GM19468 (cell line): ENCODE measurements at regions not wholly inside any gene's neighbourhood (a gene's known extent, or its start where the extent isn't known, plus 50 kb on each side); places are given as distances from the start of the nearest gene placed in this dataset.

ENCODE experiments used
- ATAC-seq: cut with Tn5 transposase; IDR thresholded peaks from one replicate; pipeline ENCODE4 v1.9.1; 2021; ENCODE audit warnings: mild to moderate bottlenecking, moderate library complexity, moderate number of reproducible peaks; ENCODE audit not compliant: unreplicated experiment; ENCODE audit errors: extremely low read depth

DNA sequence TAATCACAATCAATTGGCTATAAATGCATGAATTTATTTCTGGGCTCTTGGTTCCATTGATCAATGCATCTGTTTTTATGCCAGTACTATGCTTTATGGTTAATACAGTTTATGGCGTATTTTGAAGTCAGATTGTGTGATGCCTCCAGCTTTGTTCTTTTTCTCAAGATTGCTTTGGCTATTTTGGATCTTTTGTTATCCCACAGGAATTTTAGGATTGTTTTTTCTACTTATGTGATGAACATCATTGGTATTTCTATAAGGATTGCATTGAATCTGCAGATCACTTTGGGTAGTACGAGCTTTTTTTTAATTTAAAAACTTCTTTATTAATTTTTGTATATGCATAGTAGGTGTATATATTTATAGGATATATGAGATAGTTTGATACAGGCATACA is 338.7 kb upstream of the IGFBP7 start:
- ATAC-seq, result no peak

DNA sequence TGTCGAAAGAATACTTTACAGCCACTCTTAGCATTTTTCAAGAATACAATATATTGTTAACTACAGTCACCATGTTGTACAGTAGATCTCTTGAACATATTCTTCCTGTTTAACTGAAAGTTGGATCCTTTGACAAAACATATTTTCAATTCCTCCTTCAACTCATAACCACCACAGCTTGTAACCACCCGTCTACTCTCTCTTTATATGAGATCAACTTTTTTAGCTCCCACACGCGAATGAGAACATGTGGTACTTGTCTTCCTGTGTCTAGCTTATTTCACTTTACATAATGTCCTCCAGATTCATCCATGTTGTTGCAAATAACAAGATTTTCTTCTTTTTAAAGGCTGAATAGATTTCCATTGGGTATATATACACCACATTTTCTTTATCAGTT is 338.3 kb upstream of the IGFBP7 start:
- ATAC-seq, result no peak

DNA sequence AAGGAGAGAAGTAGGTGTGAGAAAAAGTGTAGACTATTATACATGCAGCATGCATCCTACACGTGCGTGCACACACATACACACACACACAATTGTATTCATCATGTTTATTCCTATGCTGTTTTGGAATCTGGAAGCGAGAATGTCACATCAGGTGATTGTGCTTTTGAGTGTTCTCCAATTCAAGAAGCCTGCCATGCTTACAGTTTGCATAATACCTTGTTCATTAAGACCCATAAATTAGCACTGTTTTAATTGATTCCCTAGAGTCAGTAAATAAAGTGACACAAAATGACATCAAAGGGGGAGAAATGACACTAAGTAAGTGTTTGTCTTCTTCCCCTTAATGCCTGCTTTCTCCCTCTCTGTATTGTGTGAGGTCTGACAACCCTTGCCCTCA is 336.1 kb upstream of the IGFBP7 start:
- no peak for ATAC-seq

DNA sequence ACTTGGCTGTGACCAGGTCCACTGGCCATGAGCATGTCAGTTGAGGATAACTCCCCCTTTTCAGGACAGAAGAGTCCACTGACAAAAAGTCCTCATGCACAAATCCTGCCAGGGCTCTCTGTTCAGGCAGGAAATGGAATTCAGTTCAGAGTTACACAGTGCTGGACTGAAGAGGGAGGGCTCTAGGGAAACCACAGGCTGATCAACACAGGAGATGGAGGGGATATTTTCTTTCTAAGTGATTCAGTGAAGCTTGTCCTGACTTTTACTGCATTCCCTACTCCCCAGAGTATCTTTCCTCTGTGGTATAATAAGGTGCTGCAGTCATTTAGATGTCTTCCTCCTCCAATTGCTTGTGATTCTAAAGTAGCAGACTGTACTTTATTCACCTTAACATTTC is 335.5 kb upstream of the IGFBP7 start:
- ATAC-seq, result no peak

DNA sequence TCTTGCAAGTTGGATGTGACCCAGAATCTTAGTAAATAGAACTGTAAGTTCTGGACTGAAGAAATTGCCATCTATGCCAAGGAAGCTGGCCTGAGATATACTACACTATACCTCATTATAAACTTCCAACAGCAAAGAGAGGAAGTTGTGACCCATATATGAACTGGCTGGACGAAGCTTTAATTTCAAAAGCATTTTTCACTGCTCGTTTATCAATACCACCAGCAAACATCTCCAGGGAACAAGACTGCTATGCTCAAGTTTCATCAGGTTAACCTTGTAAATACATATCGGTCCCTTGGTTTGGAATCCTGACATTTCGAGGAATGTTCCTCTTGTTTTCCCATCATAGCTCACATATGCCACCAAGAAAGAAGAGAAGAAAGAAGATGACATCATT is 334.5 kb upstream of the IGFBP7 start:
- no peak for ATAC-seq

DNA sequence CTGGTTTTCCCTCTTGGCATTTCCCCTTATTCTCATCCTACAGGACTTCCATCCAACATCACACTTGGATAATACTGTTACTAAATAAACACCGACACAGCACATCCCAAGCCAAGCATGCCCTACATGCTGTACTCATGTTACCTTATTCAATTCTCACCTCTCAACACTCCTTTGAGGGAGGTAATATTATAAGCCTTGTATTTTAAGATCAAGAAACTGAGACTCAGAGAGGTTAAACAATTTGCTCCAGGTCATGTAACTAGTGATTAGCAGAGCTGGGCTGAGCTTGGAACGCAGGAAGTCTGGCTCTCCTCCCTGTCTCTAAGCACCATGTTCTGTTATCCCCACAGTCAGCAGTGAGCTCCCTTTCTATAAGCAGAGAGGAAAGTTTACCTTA is 333.6 kb upstream of the IGFBP7 start:
- no peak for ATAC-seq

DNA sequence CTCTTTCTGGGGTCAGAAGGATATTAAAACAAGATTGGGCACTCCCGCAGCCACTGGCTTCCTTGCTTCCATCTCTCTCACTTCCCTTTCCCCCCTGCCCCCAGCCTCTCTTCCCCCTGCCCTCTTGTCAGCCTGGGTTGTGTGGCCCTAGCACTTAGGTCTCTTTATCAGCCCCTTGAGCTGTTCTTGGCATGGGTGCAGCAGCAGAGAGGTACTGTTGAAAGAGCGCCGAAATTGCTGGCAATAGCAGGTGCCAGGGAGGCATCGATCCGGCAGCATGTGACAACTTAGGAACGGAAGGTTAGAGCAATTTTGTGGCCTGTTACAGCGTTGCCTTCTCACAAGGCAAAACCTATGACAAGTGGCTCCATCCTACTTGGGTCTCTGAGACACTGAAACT is 333.1 kb upstream of the IGFBP7 start:
- no peak for ATAC-seq

DNA sequence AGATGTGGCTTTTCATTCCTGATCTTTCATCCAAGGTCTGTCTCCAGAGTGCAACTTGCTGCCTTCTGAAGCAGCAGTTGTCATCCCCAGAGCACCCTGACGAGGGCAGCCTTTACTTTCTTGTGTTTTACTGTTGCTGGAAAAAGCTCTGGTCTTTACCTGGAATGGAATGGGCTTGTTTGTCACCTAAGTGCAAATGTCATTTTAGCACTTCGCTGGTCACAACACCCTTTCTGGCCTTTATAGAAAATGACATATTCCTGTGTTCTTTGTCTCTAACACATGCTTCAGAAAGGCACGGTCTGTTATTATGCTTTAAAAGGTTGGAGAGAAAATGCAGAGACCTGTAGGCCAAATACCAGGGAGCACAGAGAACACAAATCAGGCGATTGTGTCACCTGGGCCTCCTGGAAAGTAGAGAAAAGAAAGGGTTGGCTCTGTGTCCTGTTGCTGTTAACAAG is 332.7 kb upstream of the IGFBP7 start:
- no peak for ATAC-seq

DNA sequence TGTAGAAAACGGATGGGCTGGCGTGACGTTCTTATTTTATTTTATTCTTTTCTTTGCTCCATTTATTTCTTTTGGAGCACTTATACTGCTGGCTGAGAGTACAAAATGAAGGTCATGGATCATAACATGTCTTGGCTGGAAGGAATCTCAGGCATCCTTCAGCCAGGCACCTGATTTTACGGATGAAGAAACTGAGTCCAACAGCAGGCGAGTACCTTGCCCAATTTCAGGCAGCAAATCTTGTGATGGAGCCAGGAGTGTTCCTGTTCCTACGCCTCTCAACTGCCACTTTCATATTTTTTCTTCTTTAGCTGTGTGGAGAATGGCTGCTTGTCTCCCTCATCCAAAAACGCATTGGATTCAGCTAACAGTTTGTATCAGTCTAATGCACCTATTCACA is 332.1 kb upstream of the IGFBP7 start:
- ATAC-seq, result no peak

DNA sequence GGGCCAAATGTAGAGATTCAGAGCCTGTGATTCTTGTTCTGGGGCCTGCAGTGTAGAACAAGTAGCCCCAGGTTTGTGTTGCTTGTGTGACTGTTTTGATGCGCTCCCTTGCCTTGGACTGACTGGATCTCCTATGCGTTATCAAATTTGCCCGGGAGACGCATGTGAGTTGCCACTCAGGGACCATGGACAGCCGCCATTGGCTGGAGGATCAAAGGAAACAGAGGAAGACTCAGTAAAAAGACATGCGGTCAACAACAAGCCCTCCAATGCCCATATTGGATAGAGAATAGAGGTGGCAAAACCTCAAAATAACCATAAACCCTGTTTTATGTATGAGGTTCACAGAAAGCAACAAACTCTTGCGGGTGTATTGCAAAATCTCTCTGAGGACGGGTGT is 327.5 kb upstream of the IGFBP7 start:
- ATAC-seq, result no peak

DNA sequence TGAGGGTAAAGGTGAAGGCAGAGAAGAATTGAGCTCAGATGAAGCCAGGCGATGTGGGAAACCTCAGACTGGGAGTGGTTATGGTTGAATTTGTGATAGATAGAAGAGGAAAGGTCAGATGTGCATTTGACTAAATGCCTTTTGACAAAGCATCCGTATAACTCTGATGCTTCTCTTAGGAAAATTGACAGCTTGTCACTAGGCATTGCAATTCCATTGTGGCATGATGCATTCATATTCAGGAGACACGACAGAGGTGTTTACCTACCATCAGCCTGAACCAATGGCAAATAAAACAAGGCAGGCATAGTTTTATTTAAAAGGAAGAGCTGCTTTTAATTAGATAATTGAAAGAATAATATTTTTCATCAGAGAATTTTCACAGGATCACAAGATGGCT is 325.1 kb upstream of the IGFBP7 start:
- no peak for ATAC-seq

DNA sequence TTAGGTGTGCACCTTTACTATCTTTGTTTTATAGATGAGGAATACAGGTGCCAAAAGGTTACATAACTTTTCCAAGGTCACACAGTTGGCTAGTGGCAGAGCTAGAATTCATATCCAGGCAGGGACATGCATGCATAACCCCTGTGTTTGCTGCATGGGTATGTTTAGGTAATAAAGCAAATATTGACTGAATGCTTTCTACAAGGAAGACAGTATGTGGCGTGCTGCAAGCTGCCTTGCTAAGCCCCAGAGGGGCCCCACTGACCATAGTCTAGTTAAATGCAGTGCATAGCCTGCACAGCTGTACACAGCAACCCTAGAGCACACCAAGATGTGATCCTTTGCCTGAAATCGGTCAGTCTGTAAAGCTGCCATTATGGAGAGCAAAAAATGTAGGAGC is 320.5 kb upstream of the IGFBP7 start:
- ATAC-seq, result no peak

DNA sequence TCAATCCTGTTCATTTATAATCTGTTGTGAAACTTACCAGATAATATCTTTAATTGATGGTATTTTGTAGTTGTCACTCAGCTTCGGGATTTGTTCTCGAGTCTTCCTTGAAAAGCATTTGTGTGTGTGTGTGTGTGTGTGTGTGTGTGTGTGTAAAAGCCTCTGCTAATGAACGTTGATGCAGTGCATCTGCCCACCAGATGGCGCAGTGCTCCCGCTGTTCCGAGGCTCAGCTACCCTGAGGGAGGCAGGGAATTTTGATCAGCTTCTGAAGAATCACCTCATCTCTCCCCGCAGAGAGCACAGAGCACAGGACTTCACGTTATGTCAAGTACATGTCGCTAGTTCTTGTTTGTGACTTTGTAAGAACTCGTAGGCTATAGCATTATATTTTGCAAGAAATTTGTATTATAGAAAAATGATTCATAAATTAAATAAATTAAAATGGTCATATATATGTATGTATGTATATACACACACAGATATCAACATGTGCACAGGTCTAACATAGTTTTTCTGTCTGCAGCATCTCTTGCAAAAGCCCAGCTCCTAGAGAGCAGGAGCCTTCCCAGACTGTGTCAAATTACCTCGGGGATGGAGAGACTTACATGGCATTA is 316.7 kb upstream of the IGFBP7 start:
- ATAC-seq, result peak; percentile 70

DNA sequence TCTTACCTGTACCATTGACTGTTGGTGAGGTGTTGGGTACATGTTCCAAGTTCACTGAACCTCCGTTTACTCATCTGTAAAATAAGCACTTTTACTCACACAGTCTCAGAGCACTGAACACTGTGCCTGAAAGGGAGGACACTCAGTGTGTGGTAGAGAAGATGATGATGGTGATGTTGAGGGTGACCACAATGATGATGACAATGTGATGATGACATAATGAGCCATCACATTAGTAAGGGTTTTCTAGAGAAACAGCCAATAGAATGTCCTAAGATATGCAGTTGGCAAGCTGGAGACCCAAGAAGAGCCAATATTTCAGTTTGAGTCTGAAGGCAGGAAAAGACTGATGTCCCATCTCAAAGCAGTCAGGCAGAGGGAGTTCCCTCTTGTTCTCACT is 315.4 kb upstream of the IGFBP7 start:
- no peak for ATAC-seq

DNA sequence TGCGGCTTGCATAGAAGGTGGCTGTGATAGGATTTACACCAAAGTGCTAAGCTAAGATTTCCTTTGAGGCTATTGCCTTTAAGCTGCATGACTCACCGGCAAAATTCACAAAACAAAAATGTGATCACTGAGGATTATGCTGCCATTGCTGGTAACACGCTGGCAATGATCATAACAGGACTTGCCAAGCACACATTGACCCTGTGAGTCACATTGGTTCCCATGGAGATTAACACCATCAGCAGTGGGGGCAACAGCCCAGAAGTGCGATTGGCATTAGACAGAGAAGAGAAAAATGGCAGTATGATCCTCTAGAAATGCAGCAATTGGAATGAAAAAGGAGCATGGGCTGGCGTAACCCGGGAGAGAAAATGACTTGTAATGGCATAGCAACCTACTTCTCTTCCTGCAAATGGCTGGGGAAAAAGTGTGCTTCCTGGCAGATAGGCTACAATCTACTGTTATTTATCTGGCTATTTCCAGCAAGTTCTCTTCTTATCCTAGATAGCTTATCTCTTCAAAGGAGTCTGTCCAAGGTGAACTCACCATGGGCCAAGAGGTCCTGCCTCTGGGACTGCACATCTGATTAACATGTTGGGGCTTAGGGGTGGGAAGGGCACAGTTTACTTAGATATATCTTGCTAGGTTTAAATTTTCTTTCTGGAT is 314.2 kb upstream of the IGFBP7 start:
- ATAC-seq, result no peak

DNA sequence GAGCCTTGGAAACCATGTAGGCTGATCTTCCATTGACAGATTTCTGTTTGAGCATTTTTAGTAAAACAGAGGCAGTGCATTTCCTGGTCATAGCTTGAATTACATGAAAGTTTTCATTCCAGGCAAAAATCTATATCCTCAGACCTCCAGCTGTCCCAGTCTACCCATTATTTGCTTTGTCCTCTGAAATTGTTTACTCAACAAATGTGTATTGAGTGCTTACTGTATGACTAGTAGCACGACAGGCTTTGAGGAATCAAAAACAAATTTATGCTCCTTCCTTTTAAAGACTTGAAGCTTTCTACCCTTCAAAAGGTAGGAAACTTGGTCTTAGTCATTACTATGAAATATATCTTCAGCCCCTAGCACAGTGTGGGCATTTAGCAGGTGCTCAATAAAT is 307.9 kb upstream of the IGFBP7 start:
- no peak for ATAC-seq

DNA sequence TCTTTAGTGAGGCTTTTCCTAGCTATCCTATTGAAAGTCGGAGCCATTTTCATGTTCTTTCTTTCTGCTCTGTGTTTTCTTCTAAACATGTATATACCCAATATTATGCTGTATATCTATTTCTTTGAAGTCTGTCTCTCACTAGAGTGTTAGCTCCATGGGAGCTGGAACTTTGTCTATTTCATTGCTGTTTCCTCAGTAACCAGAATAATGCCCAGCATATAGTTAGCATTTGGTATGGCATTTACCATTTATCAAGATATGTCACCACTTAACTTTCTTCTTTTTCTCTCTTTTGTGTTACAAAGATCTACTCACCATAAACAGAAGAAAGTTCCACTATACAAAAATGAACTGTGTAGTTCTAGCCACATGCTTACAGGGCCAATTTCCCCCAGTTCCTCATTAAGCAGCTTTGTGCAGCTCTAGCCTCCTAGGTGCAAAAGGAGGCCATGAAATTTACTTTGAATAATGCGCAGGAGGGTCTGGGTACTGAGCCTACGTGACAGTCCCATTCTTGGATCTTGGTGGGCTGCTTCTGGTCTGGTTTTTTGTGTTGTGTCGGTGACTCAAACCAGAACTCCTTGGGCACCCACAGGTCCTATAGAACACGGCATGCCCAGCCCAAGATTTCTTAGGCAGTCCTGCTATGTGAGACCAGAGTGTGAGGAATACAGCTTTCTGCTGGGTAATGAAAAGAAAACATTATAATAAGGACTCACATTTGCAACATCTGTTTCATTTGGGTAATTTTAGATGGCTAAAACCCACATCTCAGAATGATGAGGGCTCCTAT is 302.3 kb upstream of the IGFBP7 start:
- ATAC-seq, result no peak

DNA sequence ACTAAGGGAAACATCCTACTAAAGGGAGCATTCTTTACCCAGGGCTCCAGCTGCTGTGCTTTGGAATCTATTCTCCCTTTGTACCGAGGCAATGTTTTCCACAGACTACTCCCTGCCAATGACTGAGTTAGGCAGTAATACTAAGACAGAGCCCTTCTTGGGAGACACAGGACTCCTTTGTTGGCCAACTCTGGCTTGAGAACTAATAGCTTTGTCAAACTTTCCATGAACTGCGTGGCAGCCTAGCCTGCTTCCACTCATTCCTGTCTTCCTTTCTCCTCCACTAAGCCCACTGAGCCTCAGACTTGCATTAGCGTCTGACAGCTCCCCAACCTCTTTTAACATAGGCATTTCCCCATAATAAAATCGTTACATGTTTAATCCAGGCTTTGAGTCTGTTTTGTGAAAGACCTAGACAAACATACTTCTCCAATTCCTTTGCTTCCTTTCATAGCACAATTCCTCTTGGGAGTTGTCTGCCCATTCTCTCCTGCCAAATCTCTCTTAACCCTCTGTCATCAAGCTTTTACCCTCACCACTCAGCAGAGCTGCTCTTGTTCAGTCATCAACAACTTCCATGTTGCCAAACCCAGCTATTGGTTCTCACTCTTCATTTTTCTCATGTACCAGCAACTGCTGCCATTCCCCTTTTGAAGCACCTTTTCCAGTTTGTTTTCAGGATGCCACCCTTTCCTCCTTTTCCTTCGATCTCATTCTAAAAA is 300.3 kb upstream of the IGFBP7 start:
- no peak for ATAC-seq

DNA sequence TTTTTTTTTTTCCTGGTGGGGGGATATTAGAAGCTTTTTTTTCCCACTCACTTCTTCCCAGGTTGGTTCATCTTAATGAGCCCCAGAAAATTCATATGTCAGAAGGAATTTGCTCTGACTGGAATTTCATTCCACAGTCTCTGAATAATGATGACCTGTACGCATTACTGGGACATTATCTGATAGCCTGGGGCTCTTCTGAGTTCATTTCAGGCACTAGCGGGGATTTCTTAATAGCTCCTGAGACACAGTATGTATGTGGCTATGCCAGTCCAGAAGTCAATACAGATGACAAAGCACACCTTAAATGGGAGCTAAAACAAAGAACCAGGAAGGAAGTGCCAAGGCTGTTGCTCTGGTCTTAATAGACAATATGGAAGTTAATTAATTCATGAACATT is 295.2 kb upstream of the IGFBP7 start:
- no peak for ATAC-seq

DNA sequence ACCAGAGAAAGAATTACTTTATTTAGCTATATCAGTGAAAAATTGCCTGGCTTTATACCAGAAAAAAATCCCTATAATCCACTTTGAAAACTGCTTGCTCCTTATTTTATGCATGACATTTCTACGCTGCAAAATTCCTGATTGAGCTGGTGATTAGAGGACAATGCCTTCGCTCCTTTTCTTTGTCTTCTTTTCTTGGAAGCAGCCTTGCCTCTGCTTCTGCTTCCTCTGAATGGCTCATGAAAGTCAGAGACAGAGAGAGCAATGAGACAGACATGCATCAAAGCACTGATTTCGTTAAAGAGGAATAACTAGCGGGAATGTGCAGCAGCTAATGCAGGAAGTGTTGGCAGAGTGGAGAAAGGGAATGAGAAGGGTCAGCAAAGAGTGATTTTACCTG is 294.3 kb upstream of the IGFBP7 start:
- no peak for ATAC-seq

DNA sequence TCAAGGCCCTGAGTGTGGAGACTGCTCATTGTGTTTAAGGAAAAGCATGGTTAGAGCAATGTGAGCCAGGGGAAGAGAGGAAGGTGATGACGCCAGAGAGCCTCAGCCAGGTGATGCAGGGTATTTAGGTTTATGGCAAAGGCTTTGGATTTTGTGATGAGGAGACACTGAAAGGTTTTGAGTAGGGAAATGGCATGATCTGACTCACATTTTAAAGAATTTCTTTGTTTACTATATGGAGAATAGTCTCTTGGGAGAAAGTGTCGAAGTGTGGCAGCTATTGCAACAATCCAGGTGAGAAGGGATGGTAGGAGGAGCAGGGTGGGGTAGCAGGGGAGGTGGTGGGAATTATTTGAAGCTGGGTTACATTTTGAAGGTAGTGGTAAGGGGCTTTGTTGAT is 293.4 kb upstream of the IGFBP7 start:
- ATAC-seq, result no peak
